HepG2 (cell line): ENCODE measurements at regions not wholly inside any gene's neighbourhood (a gene's known extent, or its start where the extent isn't known, plus 50 kb on each side); places are given as distances from the start of the nearest gene placed in this dataset.

ENCODE experiments used
- ATAC-seq: fragments of 200-7000 bp; cut with Tn5 transposase; 3 replicates; pipeline ENCODE4 v1.9.1; 2020; ENCODE audit warnings: mild to moderate bottlenecking, moderate library complexity
- BruUV-seq: library from RNA; stranded (reverse); fragments of 400-500 nt; replicated peaks from 2 replicates; lab custom pipeline; 2021; lab: Mats Ljungman, UMichigan
- CTCF ChIA-PET: fragments of 300-600 bp; formaldehyde crosslinking; extraction: SDS; loops from one replicate; lab custom pipeline; 2021; ENCODE audit warnings: low total read pairs, inconsistent platforms, low intra/inter-chr PET ratio; lab: Yijun Ruan, JAX
- POLR2A ChIA-PET: fragments of 350-600 bp; sonication (Branson Sonifier 250); formaldehyde crosslinking; loops from one replicate; lab custom pipeline; 2020; ENCODE audit warnings: antibody characterized with exemption, inconsistent platforms; lab: Yijun Ruan, JAX
- DNase-seq: peaks from one replicate; pipeline ENCODE4 v3.0.0-alpha.2; 2015; ENCODE audit warnings: low spot score
- FAIRE-seq: peaks from 3 replicates; lab custom pipeline; 2011; peaks lifted over from hg19 to GRCh38; lab: Jason Lieb, UNC
- H2AFZ ChIP-seq: one replicate; pipeline ENCODE4 v1.6.1; 2011; ENCODE audit warnings: low read length, inconsistent platforms
- H3K27ac ChIP-seq: fragments of 300-600 bp; 3 replicates; pipeline ENCODE4 v1.8.0; 2011; ENCODE audit warnings: mixed run types, mild to moderate bottlenecking, mixed read lengths, low read length, inconsistent platforms; ENCODE audit not compliant: insufficient read depth; ENCODE audit errors: extremely low read length
- H3K27me3 ChIP-seq, 2 experiments: fragments of 200-600 bp in 1 of 2; 2 replicates in 1 of 2; 3 replicates in 1 of 2; pipeline versions ENCODE4 v1.6.0 to v1.8.0; 2011; ENCODE audit warnings: low read length in 2 of 2, mild to moderate bottlenecking in 2 of 2, moderate library complexity in 2 of 2, inconsistent platforms in 1 of 2; ENCODE audit not compliant: insufficient read depth in 2 of 2, control insufficient read depth in 1 of 2
- H3K36me3 ChIP-seq, 2 experiments: fragments of 200-600 bp in 1 of 2; replicated peaks in 1 of 2; 2 replicates in 1 of 2; 3 replicates in 1 of 2; pipeline versions ENCODE4 v1.5.1 to v1.8.0; 2011; ENCODE audit warnings: low read length in 2 of 2, inconsistent platforms in 1 of 2; ENCODE audit not compliant: insufficient read depth in 2 of 2, control insufficient read depth in 1 of 2
- H3K4me1 ChIP-seq: 2 replicates; pipeline ENCODE4 v1.5.1; 2012; ENCODE audit warnings: low read length, inconsistent platforms; ENCODE audit not compliant: insufficient read depth
- H3K4me2 ChIP-seq: 2 replicates; pipeline ENCODE4 v1.6.0; 2011; ENCODE audit warnings: low read depth, low read length, inconsistent platforms
- H3K4me3 ChIP-seq, 3 experiments: fragments of 200-600 bp in 1 of 3; sonication (generic), shearing (Covaris generic) in 1 of 3; replicated peaks in 1 of 3; 2 replicates each; pipeline ENCODE4 v1.5.1; 2011 to 2016; ENCODE audit warnings: low read length in 3 of 3, inconsistent platforms in 2 of 3, low read depth in 2 of 3, mild to moderate bottlenecking in 2 of 3, control low read depth in 1 of 3, mixed read lengths in 1 of 3; ENCODE audit not compliant: insufficient read depth in 1 of 3
- H3K79me2 ChIP-seq: one replicate; pipeline ENCODE4 v1.6.1; 2011; ENCODE audit warnings: low read length, inconsistent platforms; ENCODE audit not compliant: insufficient read depth
- H3K9ac ChIP-seq: 2 replicates; pipeline ENCODE4 v1.6.0; 2011; ENCODE audit warnings: mild to moderate bottlenecking, low read depth, low read length, inconsistent platforms; ENCODE audit not compliant: insufficient read depth
- H3K9me3 ChIP-seq: 2 replicates; pipeline ENCODE4 v1.5.1; 2012; ENCODE audit warnings: mild to moderate bottlenecking, low read length
- H4K20me1 ChIP-seq: 2 replicates; pipeline ENCODE4 v1.6.0; 2011; ENCODE audit warnings: inconsistent platforms, mild to moderate bottlenecking, low read length, moderate library complexity; ENCODE audit not compliant: insufficient read depth
- BORCS8-MEF2B ChIP-seq: sonication (generic); formaldehyde crosslinking; IDR thresholded peaks from 2 replicates; pipeline ENCODE4 v1.8.0; 2022; ENCODE audit warnings: mild to moderate bottlenecking, missing genetic modification reagents
- CC2D1A ChIP-seq: sonication (generic); formaldehyde crosslinking; IDR thresholded peaks from 2 replicates; pipeline ENCODE4 v1.8.1; 2023; ENCODE audit warnings: mild to moderate bottlenecking, missing genetic modification reagents
- ESRRA ChIP-seq: sonication (generic); formaldehyde crosslinking; IDR thresholded peaks from 2 replicates; pipeline ENCODE4 v1.5.1; 2020; ENCODE audit warnings: mild to moderate bottlenecking, low read depth, missing genetic modification reagents
- MTA1 ChIP-seq: sonication (generic); formaldehyde crosslinking; IDR thresholded peaks from 2 replicates; pipeline ENCODE4 v1.4.0; 2020; ENCODE audit warnings: missing genetic modification reagents, mild to moderate bottlenecking, borderline replicate concordance
- MTF2 ChIP-seq: sonication (generic); formaldehyde crosslinking; IDR thresholded peaks from 2 replicates; pipeline ENCODE4 v1.5.0; 2020; ENCODE audit warnings: missing genetic modification reagents, borderline replicate concordance
- THAP11 ChIP-seq: IDR thresholded peaks from 2 replicates; pipeline ENCODE4 v1.6.1; 2016; ENCODE audit warnings: missing biosample characterization, missing genetic modification reagents
- ZNF660 ChIP-seq: sonication (generic); formaldehyde crosslinking; IDR thresholded peaks from 2 replicates; pipeline ENCODE4 v1.5.1; 2020; ENCODE audit warnings: mild to moderate bottlenecking, low read depth, missing genetic modification reagents, borderline replicate concordance
- ZNF839 ChIP-seq: sonication (generic); formaldehyde crosslinking; IDR thresholded peaks from 2 replicates; pipeline ENCODE4 v1.4.0; 2020; ENCODE audit warnings: missing genetic modification reagents, mild to moderate bottlenecking, borderline replicate concordance
- WGBS: methylation state at CpG from one replicate; pipeline ENCODE4 v1.1.6; 2017; ENCODE audit warnings: low lambda C conversion rate; 5-methylcytosine and 5-hydroxymethylcytosine counted together
- in situ Hi-C: cut with HindIII; loops from 2 replicates; pipeline ENCODE4 v1.10.0; 2017; ENCODE audit warnings: low pct_unique_long_range_greater_than_20kb; ENCODE audit not compliant: extremely low pct_ligation_motif_present
- intact Hi-C: fragments of 100-400 bp; cut with micrococcal nuclease; formaldehyde crosslinking; loops from one replicate; pipeline ENCODE4 v1.10.0; 2022; ENCODE audit not compliant: unreplicated experiment
- TF ChIP-seq, protein P1 (sequence below): sonication (generic); formaldehyde crosslinking; IDR thresholded peaks from 2 replicates; pipeline ENCODE4 v1.8.0; 2022; ENCODE audit warnings: low read depth, missing genetic modification reagents
- TF ChIP-seq, protein P2 (sequence below): fragments of 450-650 bp; IDR thresholded peaks from 2 replicates; pipeline ENCODE4 v1.6.1; 2016
- TF ChIP-seq, protein P3 (sequence below): sonication (generic); formaldehyde crosslinking; conservative IDR thresholded peaks from 2 replicates; pipeline ENCODE4 v1.4.0; 2020; ENCODE audit warnings: missing genetic modification reagents
- TF ChIP-seq, protein P4 (sequence below): sonication (generic); formaldehyde crosslinking; IDR thresholded peaks from 2 replicates; pipeline ENCODE4 v1.4.0; 2020; ENCODE audit warnings: missing genetic modification reagents

DNA sequence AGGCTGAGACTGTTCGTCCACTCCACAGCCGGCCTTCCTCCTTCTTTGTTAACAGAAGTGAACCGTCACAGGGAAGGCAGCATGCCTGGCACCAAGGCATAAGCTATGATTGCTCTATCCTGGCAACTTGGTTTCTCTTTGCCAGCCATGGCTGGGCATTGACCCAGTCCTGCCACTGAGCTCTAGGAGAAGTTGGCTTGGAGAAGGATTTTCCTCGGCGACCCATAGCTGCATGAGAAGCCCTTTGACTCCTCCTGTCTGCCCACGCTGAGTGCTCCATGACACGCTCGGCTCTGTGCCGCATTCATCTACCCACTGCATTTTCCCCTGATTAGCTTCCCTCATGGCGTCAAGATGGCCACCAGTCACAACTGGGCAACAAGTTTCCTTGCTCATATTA, 111.8 kb upstream of the EXOC2 start:
- Histone ChIP-seq H3K36me3 (no peaks in the 10 kb centered on the region), H4K20me1 (no peaks in the 10 kb centered on the region), H3K27me3 (peaks cover 0 to 21% of the 10 kb centered on the region in 2 experiments; a peak in 2 of 5 replicates), H3K9ac (no peak overlapping the region)
- ATAC-seq = no peak
- FAIRE-seq = no peak
- POLR2A ChIA-PET = no interaction called here
- no TSS peak for BruUV-seq
- TF ChIP-seq THAP11 (CRISPR knock-in tag) (no peak), CC2D1A (CRISPR knock-in tag) (no peak), ZNF839 (no peak), ESRRA (CRISPR knock-in tag) (no peak), ZNF660 (no peak), MTA1 (CRISPR knock-in tag) (no peak), BORCS8-MEF2B (CRISPR knock-in tag) (no peak), MTF2 (CRISPR knock-in tag) (no peak)
- TF ChIP-seq, protein P1, sequence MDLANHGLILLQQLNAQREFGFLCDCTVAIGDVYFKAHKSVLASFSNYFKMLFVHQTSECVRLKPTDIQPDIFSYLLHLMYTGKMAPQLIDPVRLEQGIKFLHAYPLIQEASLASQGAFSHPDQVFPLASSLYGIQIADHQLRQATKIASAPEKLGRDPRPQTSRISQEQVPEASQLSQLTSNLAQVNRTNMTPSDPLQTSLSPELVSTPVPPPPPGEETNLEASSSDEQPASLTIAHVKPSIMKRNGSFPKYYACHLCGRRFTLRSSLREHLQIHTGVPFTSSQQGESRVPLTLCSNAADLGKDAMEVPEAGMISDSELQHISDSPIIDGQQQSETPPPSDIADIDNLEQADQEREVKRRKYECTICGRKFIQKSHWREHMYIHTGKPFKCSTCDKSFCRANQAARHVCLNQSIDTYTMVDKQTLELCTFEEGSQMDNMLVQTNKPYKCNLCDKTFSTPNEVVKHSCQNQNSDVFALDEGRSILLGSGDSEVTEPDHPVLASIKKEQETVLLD (CRISPR knock-in tag) = no peak
- TF ChIP-seq, protein P2, sequence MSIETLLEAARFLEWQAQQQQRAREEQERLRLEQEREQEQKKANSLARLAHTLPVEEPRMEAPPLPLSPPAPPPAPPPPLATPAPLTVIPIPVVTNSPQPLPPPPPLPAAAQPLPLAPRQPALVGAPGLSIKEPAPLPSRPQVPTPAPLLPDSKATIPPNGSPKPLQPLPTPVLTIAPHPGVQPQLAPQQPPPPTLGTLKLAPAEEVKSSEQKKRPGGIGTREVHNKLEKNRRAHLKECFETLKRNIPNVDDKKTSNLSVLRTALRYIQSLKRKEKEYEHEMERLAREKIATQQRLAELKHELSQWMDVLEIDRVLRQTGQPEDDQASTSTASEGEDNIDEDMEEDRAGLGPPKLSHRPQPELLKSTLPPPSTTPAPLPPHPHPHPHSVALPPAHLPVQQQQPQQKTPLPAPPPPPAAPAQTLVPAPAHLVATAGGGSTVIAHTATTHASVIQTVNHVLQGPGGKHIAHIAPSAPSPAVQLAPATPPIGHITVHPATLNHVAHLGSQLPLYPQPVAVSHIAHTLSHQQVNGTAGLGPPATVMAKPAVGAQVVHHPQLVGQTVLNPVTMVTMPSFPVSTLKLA = no peak
- TF ChIP-seq, protein P3, sequence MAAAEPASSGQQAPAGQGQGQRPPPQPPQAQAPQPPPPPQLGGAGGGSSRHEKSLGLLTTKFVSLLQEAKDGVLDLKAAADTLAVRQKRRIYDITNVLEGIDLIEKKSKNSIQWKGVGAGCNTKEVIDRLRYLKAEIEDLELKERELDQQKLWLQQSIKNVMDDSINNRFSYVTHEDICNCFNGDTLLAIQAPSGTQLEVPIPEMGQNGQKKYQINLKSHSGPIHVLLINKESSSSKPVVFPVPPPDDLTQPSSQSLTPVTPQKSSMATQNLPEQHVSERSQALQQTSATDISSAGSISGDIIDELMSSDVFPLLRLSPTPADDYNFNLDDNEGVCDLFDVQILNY = no peak
- TF ChIP-seq, protein P4, sequence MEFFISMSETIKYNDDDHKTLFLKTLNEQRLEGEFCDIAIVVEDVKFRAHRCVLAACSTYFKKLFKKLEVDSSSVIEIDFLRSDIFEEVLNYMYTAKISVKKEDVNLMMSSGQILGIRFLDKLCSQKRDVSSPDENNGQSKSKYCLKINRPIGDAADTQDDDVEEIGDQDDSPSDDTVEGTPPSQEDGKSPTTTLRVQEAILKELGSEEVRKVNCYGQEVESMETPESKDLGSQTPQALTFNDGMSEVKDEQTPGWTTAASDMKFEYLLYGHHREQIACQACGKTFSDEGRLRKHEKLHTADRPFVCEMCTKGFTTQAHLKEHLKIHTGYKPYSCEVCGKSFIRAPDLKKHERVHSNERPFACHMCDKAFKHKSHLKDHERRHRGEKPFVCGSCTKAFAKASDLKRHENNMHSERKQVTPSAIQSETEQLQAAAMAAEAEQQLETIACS (CRISPR knock-in tag) = no peak
- TF ChIP-seq, all 625 proteins: peak for 0
- CTCF ChIA-PET = no interaction called here
- intact Hi-C loops = no loop called here
- Histone ChIP-seq H3K4me1 (no peaks in the 10 kb centered on the region), H3K79me2 (no peaks in the 10 kb centered on the region), H3K9me3 (no peaks in the 10 kb centered on the region), H2AFZ (no peak overlapping the region), H3K4me3 (no peak overlapping the region), H3K27ac (no peak overlapping the region), H3K4me2 (no peak overlapping the region)
- in situ Hi-C loops = no loop called here
- DNase-seq = no peak
- WGBS = 77% methylated on average over 10 of the region's 10 CpGs
